ENCODE measurements at regions not wholly inside any gene's neighbourhood (a gene's known extent, or its start where the extent isn't known, plus 50 kb on each side); places are given as distances from the start of the nearest gene placed in this dataset.

- TF ChIP-seq CTCF (conservative IDR thresholded peaks at IDR 0.05 in 1 of 2, IDR thresholded peaks at IDR 0.05 in 1 of 2; ENCODE audit: low read depth in 1 of 2, low read length in 2 of 2) (no peak), EZH2 (IDR thresholded peaks at IDR 0.05; ENCODE audit: low read length, missing control alignments) (no peak)
Measured at GRCh38 chr5:136769093-136769492, 403.7 kb upstream of the TRPC7 start.
